WTC11 (cell line): ENCODE measurements at regions not wholly inside any gene's neighbourhood (a gene's known extent, or its start where the extent isn't known, plus 50 kb on each side); places are given as distances from the start of the nearest gene placed in this dataset.

ENCODE experiments used
- ATAC-seq: fragments of 200-7000 bp; cut with Tn5 transposase; 2 replicates; pipeline ENCODE4 v1.10.0; 2021; ENCODE audit warnings: mild to moderate bottlenecking, moderate library complexity
- CTCF ChIA-PET: fragments of 300-600 bp; sonication (Branson Sonifier 250); formaldehyde crosslinking; loops from one replicate; lab custom pipeline; 2021; ENCODE audit warnings: antibody characterized with exemption; lab: Charles Lee
- POLR2A ChIA-PET: fragments of 350-600 bp; sonication (Branson Sonifier 250); formaldehyde crosslinking; loops from one replicate; lab custom pipeline; 2021; ENCODE audit warnings: antibody characterized with exemption; lab: Charles Lee
- DNase-seq: peaks from one replicate; pipeline ENCODE4 v3.0.0; 2021; ENCODE audit warnings: low spot score
- H3K27ac Mint-ChIP-seq: 2 replicates; pipeline ENCODE4 v1.8.0; 2021; ENCODE audit warnings: mixed read lengths
- H3K27me3 Mint-ChIP-seq: 2 replicates; pipeline ENCODE4 v1.8.0; 2021; ENCODE audit warnings: low read depth, mild to moderate bottlenecking, moderate library complexity, mixed read lengths
- H3K36me3 Mint-ChIP-seq: 2 replicates; pipeline ENCODE4 v1.8.0; 2021; ENCODE audit warnings: mixed read lengths
- H3K4me1 Mint-ChIP-seq: 2 replicates; pipeline ENCODE4 v1.8.0; 2022; ENCODE audit warnings: mixed read lengths
- H3K4me3 Mint-ChIP-seq: 2 replicates; pipeline ENCODE4 v1.8.0; 2021; ENCODE audit warnings: mild to moderate bottlenecking, moderate library complexity, mixed read lengths
- H3K9me3 Mint-ChIP-seq: 2 replicates; pipeline ENCODE4 v1.8.0; 2021; ENCODE audit warnings: mixed read lengths
- EMX1 ChIP-seq: fragments of 250-450 bp; sonication (Bioruptor Pico); IDR thresholded peaks from 2 replicates; pipeline ENCODE4 v1.8.0; 2021; ENCODE audit warnings: mild to moderate bottlenecking
- ETV6 ChIP-seq: sonication (generic); formaldehyde crosslinking; IDR thresholded peaks from 2 replicates; pipeline ENCODE4 v1.8.1; 2022; ENCODE audit warnings: mild to moderate bottlenecking, missing genetic modification reagents
- FOXP1 ChIP-seq: sonication (generic); formaldehyde crosslinking; IDR thresholded peaks from 2 replicates; pipeline ENCODE4 v1.8.0; 2022; ENCODE audit warnings: missing genetic modification reagents, mild to moderate bottlenecking, moderate library complexity, borderline replicate concordance
- JUN ChIP-seq: sonication (generic); formaldehyde crosslinking; IDR thresholded peaks from 2 replicates; pipeline ENCODE4 v1.8.0; 2023; ENCODE audit warnings: mild to moderate bottlenecking, missing genetic modification reagents
- NFATC4 ChIP-seq: fragments of 250-450 bp; sonication (Bioruptor Pico); IDR thresholded peaks from 2 replicates; pipeline ENCODE4 v1.9.0; 2021; ENCODE audit warnings: mild to moderate bottlenecking
- PRRX2 ChIP-seq: fragments of 250-450 bp; sonication (Bioruptor Pico); IDR thresholded peaks from 2 replicates; pipeline ENCODE4 v1.8.0; 2021; ENCODE audit warnings: mild to moderate bottlenecking
- RORB ChIP-seq: fragments of 250-450 bp; sonication (Bioruptor Pico); IDR thresholded peaks from 2 replicates; pipeline ENCODE4 v1.9.0; 2021; ENCODE audit warnings: mild to moderate bottlenecking
- SOX15 ChIP-seq: fragments of 250-450 bp; sonication (Bioruptor Pico); IDR thresholded peaks from 2 replicates; pipeline ENCODE4 v1.9.0; 2021; ENCODE audit warnings: mild to moderate bottlenecking
- TP53 ChIP-seq: sonication (generic); formaldehyde crosslinking; IDR thresholded peaks from 2 replicates; pipeline ENCODE4 v1.8.1; 2023; ENCODE audit warnings: mild to moderate bottlenecking, missing genetic modification reagents
- ZNF232 ChIP-seq: sonication (generic); formaldehyde crosslinking; IDR thresholded peaks from 2 replicates; pipeline ENCODE4 v1.8.0; 2022; ENCODE audit warnings: mild to moderate bottlenecking, missing genetic modification reagents
- ZNF671 ChIP-seq: fragments of 250-450 bp; sonication (Bioruptor Pico); IDR thresholded peaks from 2 replicates; pipeline ENCODE4 v1.8.0; 2021; ENCODE audit warnings: mild to moderate bottlenecking
- TF ChIP-seq, protein P1 (sequence below): sonication (generic); formaldehyde crosslinking; IDR thresholded peaks from 2 replicates; pipeline ENCODE4 v1.8.0; 2022; ENCODE audit warnings: mild to moderate bottlenecking, missing genetic modification reagents
- TF ChIP-seq, protein P2 (sequence below): sonication (generic); formaldehyde crosslinking; IDR thresholded peaks from 2 replicates; pipeline ENCODE4 v1.8.1; 2022; ENCODE audit warnings: mild to moderate bottlenecking, missing genetic modification reagents, moderate library complexity, borderline replicate concordance
- TF ChIP-seq, protein P3 (sequence below): sonication (generic); formaldehyde crosslinking; conservative IDR thresholded peaks from 2 replicates; pipeline ENCODE4 v1.8.1; 2023; ENCODE audit warnings: mild to moderate bottlenecking, low read depth, missing genetic modification reagents, moderate library complexity
- TF ChIP-seq, protein P4 (sequence below): sonication (generic); formaldehyde crosslinking; IDR thresholded peaks from 2 replicates; pipeline ENCODE4 v1.8.1; 2023; ENCODE audit warnings: mild to moderate bottlenecking, missing genetic modification reagents, moderate library complexity
- TF ChIP-seq, protein P5 (sequence below): fragments of 250-450 bp; sonication (Bioruptor Pico); conservative IDR thresholded peaks from 2 replicates; pipeline ENCODE4 v1.9.0; 2021; ENCODE audit warnings: mild to moderate bottlenecking
- TF ChIP-seq, protein P6 (sequence below): sonication (generic); formaldehyde crosslinking; IDR thresholded peaks from 2 replicates; pipeline ENCODE4 v1.8.0; 2023; ENCODE audit warnings: missing genetic modification reagents, mild to moderate bottlenecking, borderline replicate concordance
- TF ChIP-seq, protein P7 (sequence below): fragments of 250-450 bp; sonication (Bioruptor Pico); IDR thresholded peaks from 2 replicates; pipeline ENCODE4 v1.9.0; 2021; ENCODE audit warnings: mild to moderate bottlenecking
- TF ChIP-seq, protein P8 (sequence below): sonication (generic); formaldehyde crosslinking; IDR thresholded peaks from 2 replicates; pipeline ENCODE4 v1.8.1; 2023; ENCODE audit warnings: mild to moderate bottlenecking, missing genetic modification reagents, moderate library complexity
- TF ChIP-seq, protein P9 (sequence below): sonication (generic); formaldehyde crosslinking; IDR thresholded peaks from 2 replicates; pipeline ENCODE4 v1.8.1; 2022; ENCODE audit warnings: missing genetic modification reagents, borderline replicate concordance

DNA sequence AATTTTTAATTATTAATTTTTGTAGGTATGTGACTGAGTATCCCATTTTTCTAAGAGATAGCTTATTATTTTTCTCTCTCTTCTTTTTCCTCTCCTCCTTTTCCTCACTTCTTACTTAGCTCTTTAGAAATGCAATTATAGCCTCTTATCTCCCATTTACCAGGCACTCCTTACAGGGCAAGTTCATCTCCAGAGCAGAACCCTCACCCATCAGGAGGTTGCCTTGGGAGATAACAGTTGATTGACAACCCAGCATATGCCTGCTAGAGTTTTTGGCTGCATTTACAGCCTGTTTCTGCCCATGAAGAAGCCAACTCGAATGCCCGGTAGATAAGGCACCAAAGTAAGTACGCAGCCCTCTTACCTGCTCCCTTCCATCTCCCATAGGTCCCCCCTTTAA is 572.9 kb upstream of the ZFP42 start:
- ATAC-seq, result no peak
- Mint-ChIP-seq H3K27ac (no peak overlapping the region), H3K36me3 (peaks cover 21% of the 10 kb centered on the region), H3K9me3 (peaks cover 32% of the 10 kb centered on the region), H3K27me3 (no peaks in the 10 kb centered on the region), H3K4me3 (no peak overlapping the region), H3K4me1 (no peaks in the 10 kb centered on the region)
- TF ChIP-seq FOXP1 (CRISPR knock-in tag) (no peak), RORB (CRISPR knock-in tag) (no peak), TP53 (CRISPR knock-in tag) (no peak), PRRX2 (CRISPR knock-in tag) (no peak), ZNF671 (CRISPR knock-in tag) (no peak), ZNF232 (CRISPR knock-in tag) (no peak), SOX15 (CRISPR knock-in tag) (no peak), ETV6 (CRISPR knock-in tag) (no peak), NFATC4 (CRISPR knock-in tag) (no peak), EMX1 (no peak), JUN (CRISPR knock-in tag) (no peak)
- TF ChIP-seq, protein P1, sequence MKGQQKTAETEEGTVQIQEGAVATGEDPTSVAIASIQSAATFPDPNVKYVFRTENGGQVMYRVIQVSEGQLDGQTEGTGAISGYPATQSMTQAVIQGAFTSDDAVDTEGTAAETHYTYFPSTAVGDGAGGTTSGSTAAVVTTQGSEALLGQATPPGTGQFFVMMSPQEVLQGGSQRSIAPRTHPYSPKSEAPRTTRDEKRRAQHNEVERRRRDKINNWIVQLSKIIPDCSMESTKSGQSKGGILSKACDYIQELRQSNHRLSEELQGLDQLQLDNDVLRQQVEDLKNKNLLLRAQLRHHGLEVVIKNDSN, result no peak
- TF ChIP-seq, protein P2, sequence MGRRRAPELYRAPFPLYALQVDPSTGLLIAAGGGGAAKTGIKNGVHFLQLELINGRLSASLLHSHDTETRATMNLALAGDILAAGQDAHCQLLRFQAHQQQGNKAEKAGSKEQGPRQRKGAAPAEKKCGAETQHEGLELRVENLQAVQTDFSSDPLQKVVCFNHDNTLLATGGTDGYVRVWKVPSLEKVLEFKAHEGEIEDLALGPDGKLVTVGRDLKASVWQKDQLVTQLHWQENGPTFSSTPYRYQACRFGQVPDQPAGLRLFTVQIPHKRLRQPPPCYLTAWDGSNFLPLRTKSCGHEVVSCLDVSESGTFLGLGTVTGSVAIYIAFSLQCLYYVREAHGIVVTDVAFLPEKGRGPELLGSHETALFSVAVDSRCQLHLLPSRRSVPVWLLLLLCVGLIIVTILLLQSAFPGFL, result no peak
- TF ChIP-seq, protein P3, sequence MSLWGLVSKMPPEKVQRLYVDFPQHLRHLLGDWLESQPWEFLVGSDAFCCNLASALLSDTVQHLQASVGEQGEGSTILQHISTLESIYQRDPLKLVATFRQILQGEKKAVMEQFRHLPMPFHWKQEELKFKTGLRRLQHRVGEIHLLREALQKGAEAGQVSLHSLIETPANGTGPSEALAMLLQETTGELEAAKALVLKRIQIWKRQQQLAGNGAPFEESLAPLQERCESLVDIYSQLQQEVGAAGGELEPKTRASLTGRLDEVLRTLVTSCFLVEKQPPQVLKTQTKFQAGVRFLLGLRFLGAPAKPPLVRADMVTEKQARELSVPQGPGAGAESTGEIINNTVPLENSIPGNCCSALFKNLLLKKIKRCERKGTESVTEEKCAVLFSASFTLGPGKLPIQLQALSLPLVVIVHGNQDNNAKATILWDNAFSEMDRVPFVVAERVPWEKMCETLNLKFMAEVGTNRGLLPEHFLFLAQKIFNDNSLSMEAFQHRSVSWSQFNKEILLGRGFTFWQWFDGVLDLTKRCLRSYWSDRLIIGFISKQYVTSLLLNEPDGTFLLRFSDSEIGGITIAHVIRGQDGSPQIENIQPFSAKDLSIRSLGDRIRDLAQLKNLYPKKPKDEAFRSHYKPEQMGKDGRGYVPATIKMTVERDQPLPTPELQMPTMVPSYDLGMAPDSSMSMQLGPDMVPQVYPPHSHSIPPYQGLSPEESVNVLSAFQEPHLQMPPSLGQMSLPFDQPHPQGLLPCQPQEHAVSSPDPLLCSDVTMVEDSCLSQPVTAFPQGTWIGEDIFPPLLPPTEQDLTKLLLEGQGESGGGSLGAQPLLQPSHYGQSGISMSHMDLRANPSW (CRISPR knock-in tag), result no peak
- TF ChIP-seq, protein P4, sequence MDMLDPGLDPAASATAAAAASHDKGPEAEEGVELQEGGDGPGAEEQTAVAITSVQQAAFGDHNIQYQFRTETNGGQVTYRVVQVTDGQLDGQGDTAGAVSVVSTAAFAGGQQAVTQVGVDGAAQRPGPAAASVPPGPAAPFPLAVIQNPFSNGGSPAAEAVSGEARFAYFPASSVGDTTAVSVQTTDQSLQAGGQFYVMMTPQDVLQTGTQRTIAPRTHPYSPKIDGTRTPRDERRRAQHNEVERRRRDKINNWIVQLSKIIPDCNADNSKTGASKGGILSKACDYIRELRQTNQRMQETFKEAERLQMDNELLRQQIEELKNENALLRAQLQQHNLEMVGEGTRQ, result no peak
- TF ChIP-seq, protein P5, sequence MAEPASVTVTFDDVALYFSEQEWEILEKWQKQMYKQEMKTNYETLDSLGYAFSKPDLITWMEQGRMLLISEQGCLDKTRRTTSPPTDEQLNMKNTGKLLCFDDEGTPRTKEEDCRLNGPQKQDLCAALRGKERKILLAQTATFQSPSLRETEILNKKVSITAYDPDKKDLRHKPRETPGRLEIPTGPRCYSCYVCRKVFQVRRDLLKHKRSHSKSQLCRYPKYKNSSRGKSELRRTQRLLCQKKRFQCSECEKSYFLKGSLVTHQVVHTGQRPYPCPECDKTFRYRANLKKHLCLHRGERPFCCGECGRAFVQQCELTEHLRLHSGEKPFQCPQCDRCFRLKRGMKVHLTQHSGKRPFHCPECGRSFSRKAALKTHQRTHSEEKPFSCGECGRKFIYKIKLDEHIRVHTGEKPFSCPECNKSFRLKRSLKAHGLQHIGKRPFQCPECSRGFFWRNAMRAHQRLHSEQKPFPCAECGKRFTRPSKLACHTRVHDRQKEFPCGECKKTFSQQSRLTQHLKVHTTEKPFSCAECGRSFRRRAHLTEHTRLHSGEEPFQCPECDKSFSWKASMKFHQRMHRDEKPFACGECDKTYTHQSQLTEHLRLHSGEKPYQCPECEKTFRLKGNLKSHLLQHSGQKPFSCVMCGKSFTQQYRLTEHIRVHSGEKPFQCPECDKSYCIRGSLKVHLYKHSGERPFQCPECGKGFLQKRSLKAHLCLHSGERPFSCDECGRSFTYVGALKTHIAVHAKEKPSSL (CRISPR knock-in tag), result no peak
- TF ChIP-seq, protein P6, sequence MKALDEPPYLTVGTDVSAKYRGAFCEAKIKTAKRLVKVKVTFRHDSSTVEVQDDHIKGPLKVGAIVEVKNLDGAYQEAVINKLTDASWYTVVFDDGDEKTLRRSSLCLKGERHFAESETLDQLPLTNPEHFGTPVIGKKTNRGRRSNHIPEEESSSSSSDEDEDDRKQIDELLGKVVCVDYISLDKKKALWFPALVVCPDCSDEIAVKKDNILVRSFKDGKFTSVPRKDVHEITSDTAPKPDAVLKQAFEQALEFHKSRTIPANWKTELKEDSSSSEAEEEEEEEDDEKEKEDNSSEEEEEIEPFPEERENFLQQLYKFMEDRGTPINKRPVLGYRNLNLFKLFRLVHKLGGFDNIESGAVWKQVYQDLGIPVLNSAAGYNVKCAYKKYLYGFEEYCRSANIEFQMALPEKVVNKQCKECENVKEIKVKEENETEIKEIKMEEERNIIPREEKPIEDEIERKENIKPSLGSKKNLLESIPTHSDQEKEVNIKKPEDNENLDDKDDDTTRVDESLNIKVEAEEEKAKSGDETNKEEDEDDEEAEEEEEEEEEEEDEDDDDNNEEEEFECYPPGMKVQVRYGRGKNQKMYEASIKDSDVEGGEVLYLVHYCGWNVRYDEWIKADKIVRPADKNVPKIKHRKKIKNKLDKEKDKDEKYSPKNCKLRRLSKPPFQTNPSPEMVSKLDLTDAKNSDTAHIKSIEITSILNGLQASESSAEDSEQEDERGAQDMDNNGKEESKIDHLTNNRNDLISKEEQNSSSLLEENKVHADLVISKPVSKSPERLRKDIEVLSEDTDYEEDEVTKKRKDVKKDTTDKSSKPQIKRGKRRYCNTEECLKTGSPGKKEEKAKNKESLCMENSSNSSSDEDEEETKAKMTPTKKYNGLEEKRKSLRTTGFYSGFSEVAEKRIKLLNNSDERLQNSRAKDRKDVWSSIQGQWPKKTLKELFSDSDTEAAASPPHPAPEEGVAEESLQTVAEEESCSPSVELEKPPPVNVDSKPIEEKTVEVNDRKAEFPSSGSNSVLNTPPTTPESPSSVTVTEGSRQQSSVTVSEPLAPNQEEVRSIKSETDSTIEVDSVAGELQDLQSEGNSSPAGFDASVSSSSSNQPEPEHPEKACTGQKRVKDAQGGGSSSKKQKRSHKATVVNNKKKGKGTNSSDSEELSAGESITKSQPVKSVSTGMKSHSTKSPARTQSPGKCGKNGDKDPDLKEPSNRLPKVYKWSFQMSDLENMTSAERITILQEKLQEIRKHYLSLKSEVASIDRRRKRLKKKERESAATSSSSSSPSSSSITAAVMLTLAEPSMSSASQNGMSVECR (CRISPR knock-in tag), result no peak
- TF ChIP-seq, protein P7, sequence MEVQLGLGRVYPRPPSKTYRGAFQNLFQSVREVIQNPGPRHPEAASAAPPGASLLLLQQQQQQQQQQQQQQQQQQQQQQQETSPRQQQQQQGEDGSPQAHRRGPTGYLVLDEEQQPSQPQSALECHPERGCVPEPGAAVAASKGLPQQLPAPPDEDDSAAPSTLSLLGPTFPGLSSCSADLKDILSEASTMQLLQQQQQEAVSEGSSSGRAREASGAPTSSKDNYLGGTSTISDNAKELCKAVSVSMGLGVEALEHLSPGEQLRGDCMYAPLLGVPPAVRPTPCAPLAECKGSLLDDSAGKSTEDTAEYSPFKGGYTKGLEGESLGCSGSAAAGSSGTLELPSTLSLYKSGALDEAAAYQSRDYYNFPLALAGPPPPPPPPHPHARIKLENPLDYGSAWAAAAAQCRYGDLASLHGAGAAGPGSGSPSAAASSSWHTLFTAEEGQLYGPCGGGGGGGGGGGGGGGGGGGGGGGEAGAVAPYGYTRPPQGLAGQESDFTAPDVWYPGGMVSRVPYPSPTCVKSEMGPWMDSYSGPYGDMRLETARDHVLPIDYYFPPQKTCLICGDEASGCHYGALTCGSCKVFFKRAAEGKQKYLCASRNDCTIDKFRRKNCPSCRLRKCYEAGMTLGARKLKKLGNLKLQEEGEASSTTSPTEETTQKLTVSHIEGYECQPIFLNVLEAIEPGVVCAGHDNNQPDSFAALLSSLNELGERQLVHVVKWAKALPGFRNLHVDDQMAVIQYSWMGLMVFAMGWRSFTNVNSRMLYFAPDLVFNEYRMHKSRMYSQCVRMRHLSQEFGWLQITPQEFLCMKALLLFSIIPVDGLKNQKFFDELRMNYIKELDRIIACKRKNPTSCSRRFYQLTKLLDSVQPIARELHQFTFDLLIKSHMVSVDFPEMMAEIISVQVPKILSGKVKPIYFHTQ (CRISPR knock-in tag), result no peak
- TF ChIP-seq, protein P8, sequence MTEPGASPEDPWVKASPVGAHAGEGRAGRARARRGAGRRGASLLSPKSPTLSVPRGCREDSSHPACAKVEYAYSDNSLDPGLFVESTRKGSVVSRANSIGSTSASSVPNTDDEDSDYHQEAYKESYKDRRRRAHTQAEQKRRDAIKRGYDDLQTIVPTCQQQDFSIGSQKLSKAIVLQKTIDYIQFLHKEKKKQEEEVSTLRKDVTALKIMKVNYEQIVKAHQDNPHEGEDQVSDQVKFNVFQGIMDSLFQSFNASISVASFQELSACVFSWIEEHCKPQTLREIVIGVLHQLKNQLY, result no peak
- TF ChIP-seq, protein P9, sequence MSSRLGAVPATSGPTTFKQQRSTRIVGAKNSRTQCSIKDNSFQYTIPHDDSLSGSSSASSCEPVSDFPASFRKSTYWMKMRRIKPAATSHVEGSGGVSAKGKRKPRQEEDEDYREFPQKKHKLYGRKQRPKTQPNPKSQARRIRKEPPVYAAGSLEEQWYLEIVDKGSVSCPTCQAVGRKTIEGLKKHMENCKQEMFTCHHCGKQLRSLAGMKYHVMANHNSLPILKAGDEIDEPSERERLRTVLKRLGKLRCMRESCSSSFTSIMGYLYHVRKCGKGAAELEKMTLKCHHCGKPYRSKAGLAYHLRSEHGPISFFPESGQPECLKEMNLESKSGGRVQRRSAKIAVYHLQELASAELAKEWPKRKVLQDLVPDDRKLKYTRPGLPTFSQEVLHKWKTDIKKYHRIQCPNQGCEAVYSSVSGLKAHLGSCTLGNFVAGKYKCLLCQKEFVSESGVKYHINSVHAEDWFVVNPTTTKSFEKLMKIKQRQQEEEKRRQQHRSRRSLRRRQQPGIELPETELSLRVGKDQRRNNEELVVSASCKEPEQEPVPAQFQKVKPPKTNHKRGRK (CRISPR knock-in tag), result no peak
- DNase-seq, result no peak
- ChIA-PET CTCF (no interaction called here), POLR2A (no interaction called here)
